Liver (tissue), 7 donors: ENCODE measurements at regions not wholly inside any gene's neighbourhood (a gene's known extent, or its start where the extent isn't known, plus 50 kb on each side); places are given as distances from the start of the nearest gene placed in this dataset.

Experiments
- DNase-seq: peaks from one replicate; pipeline ENCODE4 v3.0.0-alpha.2; 2017; ENCODE audit warnings: low spot score
- H3K27ac ChIP-seq, 2 donors: one replicate each; pipeline ENCODE4 v1.7.0; 2013; ENCODE audit warnings: inconsistent platforms in 2 of 2, low read length in 2 of 2, control low read depth in 1 of 2, low read depth in 1 of 2, mild to moderate bottlenecking in 1 of 2
- H3K27me3 ChIP-seq, 4 donors: one replicate each; pipeline versions ENCODE4 v1.6.1 to v1.7.0; 2013; ENCODE audit warnings: low read length in 3 of 4, inconsistent platforms in 1 of 4, mild to moderate bottlenecking in 1 of 4, moderate library complexity in 1 of 4; ENCODE audit not compliant: control insufficient read depth in 4 of 4, insufficient read depth in 4 of 4
- H3K36me3 ChIP-seq, 4 donors: one replicate each; pipeline versions ENCODE4 v1.6.1 to v1.7.0; 2013; ENCODE audit warnings: low read length in 3 of 4, mild to moderate bottlenecking in 3 of 4, low read depth in 1 of 4, moderate library complexity in 1 of 4; ENCODE audit not compliant: control insufficient read depth in 4 of 4, insufficient read depth in 3 of 4
- H3K4me1 ChIP-seq, 4 donors: one replicate each; pipeline versions ENCODE4 v1.6.1 to v1.7.0; 2013; ENCODE audit warnings: low read length in 3 of 4, mild to moderate bottlenecking in 3 of 4, moderate library complexity in 1 of 4; ENCODE audit not compliant: control insufficient read depth in 4 of 4, insufficient read depth in 4 of 4
- H3K4me3 ChIP-seq, 3 donors: one replicate each; pipeline versions ENCODE4 v1.6.1 to v1.7.0; 2013; ENCODE audit warnings: low read length in 3 of 3, control low read depth in 1 of 3, low read depth in 1 of 3, mild to moderate bottlenecking in 1 of 3
- H3K9ac ChIP-seq, 2 donors: one replicate each; pipeline ENCODE4 v1.7.0; 2013; ENCODE audit warnings: low read length in 2 of 2, mild to moderate bottlenecking in 2 of 2, moderate library complexity in 2 of 2, control low read depth in 1 of 2, low read depth in 1 of 2
- H3K9me3 ChIP-seq, 4 donors: one replicate each; pipeline versions ENCODE4 v1.6.1 to v1.7.0; 2013; ENCODE audit warnings: low read length in 3 of 4; ENCODE audit not compliant: control insufficient read depth in 4 of 4
- EGR1 ChIP-seq, 2 donors: IDR thresholded peaks; 2 replicates each; pipeline ENCODE4 v1.6.1; 2016 to 2018; ENCODE audit warnings: antibody characterized with exemption in 2 of 2, low read depth in 2 of 2
- FOXA1 ChIP-seq: IDR thresholded peaks from 2 replicates; pipeline ENCODE4 v1.6.1; 2016; ENCODE audit warnings: antibody characterized with exemption
- FOXA2 ChIP-seq: IDR thresholded peaks from 2 replicates; pipeline ENCODE4 v1.6.1; 2016; ENCODE audit warnings: antibody characterized with exemption
- GABPA ChIP-seq, 2 donors: IDR thresholded peaks in 1 of 2; conservative IDR thresholded peaks in 1 of 2; 2 replicates each; pipeline ENCODE4 v1.6.1; 2016; ENCODE audit warnings: antibody characterized with exemption in 2 of 2, mild to moderate bottlenecking in 1 of 2, moderate library complexity in 1 of 2
- HNF4A ChIP-seq, 2 donors: conservative IDR thresholded peaks; 2 replicates each; pipeline ENCODE4 v1.6.1; 2016; ENCODE audit warnings: antibody characterized with exemption in 2 of 2, mild to moderate bottlenecking in 2 of 2
- HNF4G ChIP-seq: IDR thresholded peaks from 2 replicates; pipeline ENCODE4 v1.6.1; 2016; ENCODE audit warnings: antibody characterized with exemption
- JUND ChIP-seq, 2 donors: IDR thresholded peaks; 2 replicates each; pipeline ENCODE4 v1.6.1; 2016; ENCODE audit warnings: antibody characterized with exemption in 2 of 2
- NR2F2 ChIP-seq: IDR thresholded peaks from 2 replicates; pipeline ENCODE4 v1.6.1; 2016; ENCODE audit warnings: antibody characterized with exemption
- RAD21 ChIP-seq, 2 donors: IDR thresholded peaks; 2 replicates each; pipeline ENCODE4 v1.6.1; 2016; ENCODE audit warnings: antibody characterized with exemption in 2 of 2, mild to moderate bottlenecking in 2 of 2
- RXRA ChIP-seq, 2 donors: IDR thresholded peaks; 2 replicates each; pipeline ENCODE4 v1.6.1; 2017 to 2018; ENCODE audit warnings: antibody characterized with exemption in 2 of 2, mild to moderate bottlenecking in 1 of 2
- SP1 ChIP-seq: IDR thresholded peaks from 2 replicates; pipeline ENCODE4 v1.6.1; 2018; ENCODE audit warnings: antibody characterized with exemption, mild to moderate bottlenecking
- TAF1 ChIP-seq: conservative IDR thresholded peaks from 2 replicates; pipeline ENCODE4 v1.6.1; 2016; ENCODE audit warnings: antibody characterized with exemption, mild to moderate bottlenecking
- YY1 ChIP-seq: IDR thresholded peaks from 2 replicates; pipeline ENCODE4 v1.6.1; 2016; ENCODE audit warnings: antibody characterized with exemption, mild to moderate bottlenecking
- TF ChIP-seq, protein P1 (sequence below): IDR thresholded peaks from 2 replicates; pipeline ENCODE4 v1.6.1; 2016; ENCODE audit warnings: antibody characterized with exemption
- TF ChIP-seq, protein P2 (sequence below): IDR thresholded peaks from 2 replicates; pipeline ENCODE4 v1.6.1; 2016; ENCODE audit warnings: antibody characterized with exemption
- TF ChIP-seq, protein P3 (sequence below): IDR thresholded peaks from 2 replicates; pipeline ENCODE4 v1.6.1; 2016; ENCODE audit warnings: antibody characterized with exemption, mild to moderate bottlenecking
- TF ChIP-seq, protein P4 (sequence below): fragments of 150-350 bp; IDR thresholded peaks from 2 replicates; pipeline ENCODE4 v1.5.1; 2017; ENCODE audit warnings: improper control_type of control experiment, low read depth, low read length; ENCODE audit not compliant: missing input control
- TF ChIP-seq, protein P5 (sequence below): IDR thresholded peaks from 2 replicates; pipeline ENCODE4 v1.6.1; 2016; ENCODE audit warnings: antibody characterized with exemption
- donor health status: healthy.
- donor health status: healthy.
- donor health status: healthy.
- donor health status: healthy.

DNA sequence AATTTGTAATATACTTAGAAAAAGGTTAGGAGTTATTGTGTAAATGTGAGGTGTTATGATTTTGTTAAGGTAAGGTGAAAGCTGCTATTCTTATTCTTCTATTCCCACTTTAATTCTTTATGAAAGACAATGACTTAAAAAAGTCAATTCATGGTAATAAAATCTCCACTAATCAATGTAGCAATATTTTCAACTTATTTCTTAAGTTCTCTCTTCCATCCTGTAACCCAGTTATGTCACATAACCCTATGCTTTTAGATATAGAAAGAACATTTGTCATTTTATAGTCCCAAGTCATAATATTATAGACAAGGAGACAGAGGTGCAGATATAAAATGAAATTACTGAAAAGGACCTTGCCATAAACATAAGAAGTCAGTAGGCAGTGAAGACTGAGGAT is 157.9 kb upstream of the SLC7A11 start:
- Histone ChIP-seq H3K27me3 (no peaks in the 10 kb centered on the region), H3K4me1 (no peaks in the 10 kb centered on the region), H3K9ac (no peak overlapping the region), H3K27ac (no peak overlapping the region), H3K36me3 (no peaks in the 10 kb centered on the region), H3K9me3 (no peaks in the 10 kb centered on the region), H3K4me3 (no peak overlapping the region)
- no peak for DNase-seq
- no peak for TF ChIP-seq HNF4G
- no peak for TF ChIP-seq TAF1
- TF ChIP-seq RXRA (IDR thresholded peaks at IDR 0.05) = no peak
- TF ChIP-seq JUND (IDR thresholded peaks at IDR 0.05) = no peak
- no peak for TF ChIP-seq FOXA2
- TF ChIP-seq, protein P1, sequence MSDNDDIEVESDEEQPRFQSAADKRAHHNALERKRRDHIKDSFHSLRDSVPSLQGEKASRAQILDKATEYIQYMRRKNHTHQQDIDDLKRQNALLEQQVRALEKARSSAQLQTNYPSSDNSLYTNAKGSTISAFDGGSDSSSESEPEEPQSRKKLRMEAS = no peak
- TF ChIP-seq, protein P2, sequence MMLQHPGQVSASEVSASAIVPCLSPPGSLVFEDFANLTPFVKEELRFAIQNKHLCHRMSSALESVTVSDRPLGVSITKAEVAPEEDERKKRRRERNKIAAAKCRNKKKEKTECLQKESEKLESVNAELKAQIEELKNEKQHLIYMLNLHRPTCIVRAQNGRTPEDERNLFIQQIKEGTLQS = no peak
- no peak for TF ChIP-seq SP1
- TF ChIP-seq, protein P3, sequence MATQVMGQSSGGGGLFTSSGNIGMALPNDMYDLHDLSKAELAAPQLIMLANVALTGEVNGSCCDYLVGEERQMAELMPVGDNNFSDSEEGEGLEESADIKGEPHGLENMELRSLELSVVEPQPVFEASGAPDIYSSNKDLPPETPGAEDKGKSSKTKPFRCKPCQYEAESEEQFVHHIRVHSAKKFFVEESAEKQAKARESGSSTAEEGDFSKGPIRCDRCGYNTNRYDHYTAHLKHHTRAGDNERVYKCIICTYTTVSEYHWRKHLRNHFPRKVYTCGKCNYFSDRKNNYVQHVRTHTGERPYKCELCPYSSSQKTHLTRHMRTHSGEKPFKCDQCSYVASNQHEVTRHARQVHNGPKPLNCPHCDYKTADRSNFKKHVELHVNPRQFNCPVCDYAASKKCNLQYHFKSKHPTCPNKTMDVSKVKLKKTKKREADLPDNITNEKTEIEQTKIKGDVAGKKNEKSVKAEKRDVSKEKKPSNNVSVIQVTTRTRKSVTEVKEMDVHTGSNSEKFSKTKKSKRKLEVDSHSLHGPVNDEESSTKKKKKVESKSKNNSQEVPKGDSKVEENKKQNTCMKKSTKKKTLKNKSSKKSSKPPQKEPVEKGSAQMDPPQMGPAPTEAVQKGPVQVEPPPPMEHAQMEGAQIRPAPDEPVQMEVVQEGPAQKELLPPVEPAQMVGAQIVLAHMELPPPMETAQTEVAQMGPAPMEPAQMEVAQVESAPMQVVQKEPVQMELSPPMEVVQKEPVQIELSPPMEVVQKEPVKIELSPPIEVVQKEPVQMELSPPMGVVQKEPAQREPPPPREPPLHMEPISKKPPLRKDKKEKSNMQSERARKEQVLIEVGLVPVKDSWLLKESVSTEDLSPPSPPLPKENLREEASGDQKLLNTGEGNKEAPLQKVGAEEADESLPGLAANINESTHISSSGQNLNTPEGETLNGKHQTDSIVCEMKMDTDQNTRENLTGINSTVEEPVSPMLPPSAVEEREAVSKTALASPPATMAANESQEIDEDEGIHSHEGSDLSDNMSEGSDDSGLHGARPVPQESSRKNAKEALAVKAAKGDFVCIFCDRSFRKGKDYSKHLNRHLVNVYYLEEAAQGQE = no peak
- TF ChIP-seq GABPA (IDR thresholded peaks at IDR 0.05 in 1 of 2, conservative IDR thresholded peaks at IDR 0.05 in 1 of 2) = no peak
- no peak for TF ChIP-seq NR2F2
- TF ChIP-seq, protein P4, sequence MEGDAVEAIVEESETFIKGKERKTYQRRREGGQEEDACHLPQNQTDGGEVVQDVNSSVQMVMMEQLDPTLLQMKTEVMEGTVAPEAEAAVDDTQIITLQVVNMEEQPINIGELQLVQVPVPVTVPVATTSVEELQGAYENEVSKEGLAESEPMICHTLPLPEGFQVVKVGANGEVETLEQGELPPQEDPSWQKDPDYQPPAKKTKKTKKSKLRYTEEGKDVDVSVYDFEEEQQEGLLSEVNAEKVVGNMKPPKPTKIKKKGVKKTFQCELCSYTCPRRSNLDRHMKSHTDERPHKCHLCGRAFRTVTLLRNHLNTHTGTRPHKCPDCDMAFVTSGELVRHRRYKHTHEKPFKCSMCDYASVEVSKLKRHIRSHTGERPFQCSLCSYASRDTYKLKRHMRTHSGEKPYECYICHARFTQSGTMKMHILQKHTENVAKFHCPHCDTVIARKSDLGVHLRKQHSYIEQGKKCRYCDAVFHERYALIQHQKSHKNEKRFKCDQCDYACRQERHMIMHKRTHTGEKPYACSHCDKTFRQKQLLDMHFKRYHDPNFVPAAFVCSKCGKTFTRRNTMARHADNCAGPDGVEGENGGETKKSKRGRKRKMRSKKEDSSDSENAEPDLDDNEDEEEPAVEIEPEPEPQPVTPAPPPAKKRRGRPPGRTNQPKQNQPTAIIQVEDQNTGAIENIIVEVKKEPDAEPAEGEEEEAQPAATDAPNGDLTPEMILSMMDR = no peak
- TF ChIP-seq FOXA1 = no peak
- no peak for TF ChIP-seq RAD21 (IDR thresholded peaks at IDR 0.05)
- TF ChIP-seq EGR1 (IDR thresholded peaks at IDR 0.05; ENCODE audit: low read depth in 2 of 2) = no peak

DNA sequence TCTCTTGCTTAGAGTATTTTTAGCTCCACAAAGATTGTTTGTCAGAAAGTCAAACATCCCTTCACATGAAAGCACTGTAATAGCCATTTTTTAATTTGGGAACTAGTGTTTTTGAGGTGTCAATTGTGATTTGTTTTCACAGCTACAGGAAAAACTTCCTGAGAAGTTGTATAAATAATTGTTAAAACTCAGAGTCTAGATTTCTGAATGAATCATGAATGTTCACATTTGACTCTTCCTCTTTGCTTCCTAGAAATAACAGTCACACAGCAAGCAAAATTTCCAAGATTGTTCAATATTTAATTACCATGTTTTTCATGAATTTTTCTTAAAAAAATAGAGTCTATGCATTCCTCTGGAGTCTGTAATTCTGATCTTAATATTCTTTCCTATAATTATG is 156.9 kb upstream of the SLC7A11 start:
- Histone ChIP-seq H3K27me3 (no peaks in the 10 kb centered on the region), H3K36me3 (no peaks in the 10 kb centered on the region), H3K4me1 (no peaks in the 10 kb centered on the region), H3K4me3 (no peak overlapping the region), H3K9ac (no peak overlapping the region), H3K27ac (no peak overlapping the region), H3K9me3 (no peaks in the 10 kb centered on the region)
- no peak for DNase-seq
- TF ChIP-seq, protein P2 = no peak
- no peak for TF ChIP-seq YY1
- no peak for TF ChIP-seq NR2F2
- no peak for TF ChIP-seq FOXA2
- TF ChIP-seq HNF4A (conservative IDR thresholded peaks at IDR 0.05) = no peak
- no peak for TF ChIP-seq SP1
- no peak for TF ChIP-seq RAD21 (IDR thresholded peaks at IDR 0.05)
- TF ChIP-seq, protein P5, sequence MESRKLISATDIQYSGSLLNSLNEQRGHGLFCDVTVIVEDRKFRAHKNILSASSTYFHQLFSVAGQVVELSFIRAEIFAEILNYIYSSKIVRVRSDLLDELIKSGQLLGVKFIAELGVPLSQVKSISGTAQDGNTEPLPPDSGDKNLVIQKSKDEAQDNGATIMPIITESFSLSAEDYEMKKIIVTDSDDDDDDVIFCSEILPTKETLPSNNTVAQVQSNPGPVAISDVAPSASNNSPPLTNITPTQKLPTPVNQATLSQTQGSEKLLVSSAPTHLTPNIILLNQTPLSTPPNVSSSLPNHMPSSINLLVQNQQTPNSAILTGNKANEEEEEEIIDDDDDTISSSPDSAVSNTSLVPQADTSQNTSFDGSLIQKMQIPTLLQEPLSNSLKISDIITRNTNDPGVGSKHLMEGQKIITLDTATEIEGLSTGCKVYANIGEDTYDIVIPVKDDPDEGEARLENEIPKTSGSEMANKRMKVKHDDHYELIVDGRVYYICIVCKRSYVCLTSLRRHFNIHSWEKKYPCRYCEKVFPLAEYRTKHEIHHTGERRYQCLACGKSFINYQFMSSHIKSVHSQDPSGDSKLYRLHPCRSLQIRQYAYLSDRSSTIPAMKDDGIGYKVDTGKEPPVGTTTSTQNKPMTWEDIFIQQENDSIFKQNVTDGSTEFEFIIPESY = no peak
- no peak for TF ChIP-seq FOXA1
